T-helper 1 cell treated with Interleukin-12 subunit alpha and Interleukin-12 subunit beta and Interleukin-4 antibody, amounts not matched to agents 30 ng/mL and 1 ng/mL, for 36 hours (primary cell): ENCODE measurements at regions not wholly inside any gene's neighbourhood (a gene's known extent, or its start where the extent isn't known, plus 50 kb on each side); places are given as distances from the start of the nearest gene placed in this dataset.

Experiments
- intact Hi-C: fragments of 100-400 bp; cut with micrococcal nuclease; formaldehyde crosslinking; loops from one replicate; pipeline ENCODE4 v1.15.1; 2024

- intact Hi-C loops, result no loop called here
These were observed 500.2 kb downstream of the TENT5A start for GRCh38 chr6:81252231-81252630.

DNA sequence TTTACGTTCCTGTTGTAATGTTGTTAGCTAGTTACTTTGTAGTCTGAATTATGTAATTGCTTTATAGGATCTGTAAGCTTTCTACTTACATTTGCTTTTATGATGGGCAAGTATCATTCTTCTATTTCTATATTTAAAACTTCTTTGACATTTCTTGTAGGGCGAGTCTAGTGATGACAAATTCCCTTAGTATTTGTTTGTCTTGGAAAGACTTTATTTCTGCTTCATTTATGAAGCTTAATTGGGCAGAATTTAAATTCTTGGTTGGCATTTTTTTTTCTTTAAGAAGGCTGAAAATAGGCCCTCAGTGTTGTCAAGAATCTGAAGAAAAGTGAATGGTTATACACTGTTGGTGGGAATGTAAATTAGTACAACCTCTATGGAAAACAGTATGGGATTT, 506.3 kb downstream of the TENT5A start:
- intact Hi-C loops, result no loop called here

DNA sequence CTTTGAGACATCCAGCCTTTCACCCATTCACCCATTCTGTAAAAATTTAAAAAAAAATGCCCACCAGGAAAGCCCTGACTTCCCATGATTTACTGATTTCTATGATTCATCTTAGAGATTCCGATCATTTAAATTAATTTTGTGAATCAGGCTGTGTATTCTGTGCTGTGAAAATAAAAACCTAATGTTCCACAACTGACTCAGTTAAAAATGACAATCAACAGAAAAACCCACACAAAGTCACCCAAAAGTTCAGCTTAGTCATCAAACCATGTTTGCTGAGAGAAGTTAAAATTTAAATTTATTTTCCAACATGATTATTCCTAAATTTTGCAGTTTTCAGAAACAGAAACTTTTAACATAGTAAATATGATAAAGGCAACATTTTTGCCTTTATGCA, 509.9 kb downstream of the TENT5A start:
- intact Hi-C loops, result no loop called here

GRCh38 chr6:81241126-81242041, 511.1 kb downstream of the TENT5A start:
- intact Hi-C loops, result no loop called here

DNA sequence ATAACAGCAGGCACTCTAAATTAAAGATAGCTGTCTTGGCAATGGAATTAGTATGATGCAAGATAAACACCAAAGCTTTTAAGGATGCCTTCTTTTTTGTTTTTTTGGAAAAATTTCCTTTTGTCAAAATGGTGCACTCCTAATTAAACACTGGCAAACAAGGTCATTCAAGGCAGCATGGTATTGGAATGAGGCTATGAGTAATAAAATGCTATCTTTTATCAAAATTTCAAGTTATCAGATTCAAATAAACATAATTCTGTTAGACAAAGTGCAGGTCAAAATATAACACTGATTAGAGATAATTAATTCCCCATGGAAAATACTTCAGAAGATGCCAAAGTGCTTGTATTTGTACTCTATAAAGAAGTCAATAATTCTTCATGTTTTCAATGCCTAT, 514.1 kb downstream of the TENT5A start:
- intact Hi-C loops, result no loop called here

DNA sequence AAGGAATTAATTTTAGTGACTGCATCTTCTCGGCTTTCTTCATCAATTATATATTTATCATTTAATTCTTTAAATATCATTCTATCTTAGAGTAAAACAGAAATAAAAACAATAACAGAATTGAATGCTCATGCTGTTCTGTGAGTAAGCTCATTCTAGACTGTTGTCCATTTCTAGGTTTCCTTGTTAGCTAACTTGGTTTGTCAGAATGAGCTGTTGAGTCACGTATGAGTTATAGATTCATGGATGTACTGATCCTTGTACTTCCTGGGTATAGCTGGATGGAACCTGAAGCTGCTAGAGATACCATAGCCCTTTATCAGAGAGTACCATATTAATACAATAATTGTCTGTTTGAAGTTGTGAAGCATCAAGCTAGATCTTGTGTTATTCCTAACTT, 515.3 kb downstream of the TENT5A start:
- intact Hi-C loops, result no loop called here

DNA sequence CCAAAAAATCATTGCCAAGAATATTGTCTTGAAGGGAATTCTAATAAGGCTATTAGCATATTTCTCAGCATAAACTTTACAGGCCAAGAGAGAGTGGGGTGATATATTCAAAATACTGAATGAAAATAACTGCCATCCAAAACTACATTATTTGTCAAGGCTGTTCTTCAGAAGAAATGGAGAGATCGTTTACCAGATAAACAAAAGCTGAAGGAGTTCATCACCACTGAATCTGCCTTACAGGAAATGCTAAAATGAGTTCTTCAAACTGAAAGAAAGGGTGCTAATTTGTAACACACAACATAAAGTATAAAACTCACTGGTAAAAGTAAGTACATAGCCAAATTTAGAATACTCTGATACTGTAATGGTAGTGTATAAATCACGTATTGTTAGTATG, 517.0 kb downstream of the TENT5A start:
- intact Hi-C loops, result no loop called here

DNA sequence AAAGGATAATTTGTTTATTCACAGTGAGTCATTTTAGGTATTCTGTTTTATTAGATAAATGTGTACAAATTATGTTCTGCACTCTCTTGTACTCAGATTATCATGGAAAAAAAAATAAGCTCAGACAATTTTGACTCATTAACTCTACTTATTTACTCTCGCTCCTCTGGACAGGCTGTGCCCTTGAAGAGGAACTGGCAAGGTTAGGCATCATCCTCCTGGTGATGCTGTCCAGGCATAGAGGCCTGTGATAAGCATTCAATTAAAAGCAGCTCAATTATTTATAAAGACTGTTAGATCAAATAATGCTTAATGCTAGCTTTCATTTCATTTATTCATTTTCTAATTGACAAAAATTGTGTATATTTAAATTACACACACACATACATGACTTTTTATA, 518.5 kb downstream of the TENT5A start:
- intact Hi-C loops, result no loop called here

DNA sequence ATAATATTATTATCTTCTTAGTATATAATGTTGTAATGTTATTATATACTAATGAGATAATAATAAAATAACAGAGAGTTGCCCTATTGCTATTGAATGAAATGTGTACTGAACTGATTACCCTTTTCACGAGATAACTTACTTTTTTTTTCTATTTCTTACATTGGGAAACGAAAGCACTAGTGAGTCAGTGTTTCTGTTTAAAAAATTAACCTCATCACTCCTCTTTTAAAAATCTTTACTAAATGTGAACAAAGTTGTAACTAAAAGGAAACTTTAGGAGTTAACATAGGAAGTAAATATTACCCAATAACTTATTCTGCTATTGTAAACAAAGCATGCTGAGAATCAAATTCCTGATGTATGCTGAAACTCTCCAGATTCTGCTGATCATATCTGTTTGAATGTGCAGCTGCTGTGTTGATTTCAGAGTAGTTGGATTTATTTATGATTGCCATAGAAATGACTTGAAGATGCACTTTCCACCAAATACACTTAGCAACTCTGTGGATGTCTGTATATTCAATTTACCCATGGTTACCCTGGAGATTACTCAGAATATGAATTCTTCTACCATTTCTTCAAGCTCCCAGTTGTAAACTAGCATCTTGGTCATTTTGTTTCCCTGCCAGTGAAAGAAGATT, 523.4 kb downstream of the TENT5A start:
- intact Hi-C loops, result no loop called here

DNA sequence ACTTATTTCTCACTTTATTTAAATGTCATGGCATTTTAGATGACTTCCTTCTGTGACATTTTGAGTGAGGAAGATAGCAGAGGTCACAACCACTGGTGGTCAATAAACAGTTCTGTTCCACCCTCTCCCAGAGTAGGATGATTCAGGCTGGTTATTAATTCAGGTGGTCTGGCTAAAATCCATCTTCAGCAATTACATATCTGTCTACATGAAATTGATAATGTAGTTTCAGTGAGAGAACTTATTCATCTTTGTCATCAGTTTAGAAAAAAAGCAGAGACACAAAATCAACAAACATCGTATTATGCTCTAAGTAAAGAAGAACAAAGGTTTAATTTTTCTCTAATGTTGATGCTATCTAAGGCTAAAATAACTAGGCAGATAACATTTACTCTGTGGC, 525.5 kb downstream of the TENT5A start:
- intact Hi-C loops, result no loop called here

DNA sequence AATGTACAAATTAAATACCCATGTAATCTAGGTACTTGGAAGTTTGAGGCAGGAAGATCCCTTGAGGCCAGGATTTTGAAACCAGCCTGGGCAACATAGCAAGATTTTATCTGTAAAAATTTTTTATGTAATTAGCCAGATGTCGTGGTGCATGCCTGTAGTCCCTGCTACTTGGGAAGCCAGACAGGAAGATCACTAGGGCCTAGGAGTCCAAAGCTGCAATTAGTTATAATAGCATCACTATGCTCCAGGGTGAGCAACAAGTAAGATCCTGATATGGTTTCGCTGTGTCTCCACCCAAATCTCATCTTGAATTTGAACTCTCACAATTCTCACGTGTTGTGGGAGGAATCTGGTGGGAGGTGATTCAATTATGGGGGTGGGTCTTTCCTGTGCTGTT, 535.8 kb downstream of the TENT5A start:
- intact Hi-C loops, result no loop called here

GRCh38 chr6:81215092-81215432, 537.4 kb downstream of the TENT5A start:
- intact Hi-C loops, result no loop called here

DNA sequence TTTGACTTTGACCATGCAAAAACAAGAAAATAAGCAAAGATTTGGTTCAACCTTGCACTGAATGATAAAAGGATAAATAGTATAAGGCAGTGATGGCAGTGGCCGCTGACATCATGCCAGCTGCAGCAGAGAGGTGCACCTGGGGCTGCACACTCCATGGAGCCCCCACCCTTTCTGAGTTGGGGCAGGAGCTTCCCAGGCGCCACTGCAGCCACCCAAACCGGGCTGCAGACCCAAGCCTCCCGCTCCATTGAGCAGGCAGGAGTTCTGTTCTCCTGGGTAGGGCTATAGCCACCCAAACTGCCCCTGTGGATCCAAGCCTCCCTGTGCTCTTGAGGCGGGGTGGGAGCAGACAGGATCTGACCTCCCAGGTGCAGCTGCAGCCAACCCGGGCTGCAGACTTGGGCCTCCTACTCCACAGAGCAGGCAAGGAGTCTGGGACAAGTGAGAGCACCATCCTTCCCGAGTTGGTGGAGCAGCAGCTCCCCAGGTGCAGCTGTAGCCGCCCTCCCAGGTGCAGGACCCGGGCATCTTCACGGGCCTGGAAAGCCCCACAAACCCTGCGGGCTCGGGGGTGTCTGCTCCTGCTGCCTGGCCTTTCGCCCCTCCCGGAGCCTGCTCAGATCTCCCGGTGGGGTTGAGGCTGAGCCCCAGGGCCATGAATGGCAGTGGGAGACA, 537.9 kb downstream of the TENT5A start:
- intact Hi-C loops, result no loop called here

GRCh38 chr6:81204731-81205130, 547.8 kb downstream of the TENT5A start:
- intact Hi-C loops, result no loop called here

DNA sequence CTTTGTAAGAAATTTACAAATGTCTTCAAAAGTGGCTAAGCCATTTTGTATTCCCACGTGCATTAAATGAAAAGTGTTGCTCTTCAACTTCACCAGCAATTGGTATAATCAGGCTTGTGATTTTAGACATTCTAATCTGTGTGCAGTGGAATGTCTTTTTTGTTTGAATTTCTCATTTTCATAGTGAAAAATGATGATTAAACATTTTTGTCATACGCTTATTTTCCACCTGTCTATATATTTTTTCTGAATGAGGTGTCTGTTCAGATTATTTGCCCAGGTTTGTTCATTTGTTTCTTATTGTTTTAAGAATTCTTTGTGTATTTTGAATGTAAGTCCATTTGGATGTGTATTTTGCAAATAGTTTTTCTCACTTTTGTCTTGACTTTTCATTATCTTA, 558.1 kb downstream of the TENT5A start:
- intact Hi-C loops, result no loop called here

GRCh38 chr6:81172056-81172740, 580.3 kb downstream of the TENT5A start:
- intact Hi-C loops, result no loop called here

GRCh38 chr6:81169166-81169565, 583.3 kb downstream of the TENT5A start:
- intact Hi-C loops, result no loop called here

DNA sequence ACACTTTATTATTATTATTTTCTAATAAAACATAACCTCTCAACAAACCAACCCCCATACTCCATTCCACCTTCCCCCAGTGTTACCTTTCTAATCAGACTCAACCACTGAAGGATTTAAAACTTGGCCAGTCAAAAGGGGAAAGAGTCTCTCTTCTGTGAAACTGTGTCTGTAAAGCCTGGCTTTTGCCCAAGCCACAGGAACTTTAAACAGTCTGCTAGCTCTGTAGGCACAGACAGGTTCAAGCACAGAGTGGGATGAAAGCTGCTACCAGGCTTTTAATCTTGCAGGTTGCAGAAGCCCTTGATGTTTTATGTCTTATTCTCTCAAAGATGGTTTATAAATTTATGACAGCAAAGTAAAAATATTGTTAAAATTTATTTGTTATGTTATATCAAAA, 585.7 kb downstream of the TENT5A start:
- intact Hi-C loops, result no loop called here

- intact Hi-C loops, result no loop called here
These were observed 593.5 kb downstream of the TENT5A start for GRCh38 chr6:81158956-81159355.

- intact Hi-C loops, result no loop called here
These were observed 603.7 kb downstream of the TENT5A start for GRCh38 chr6:81148751-81149150.

- intact Hi-C loops, result no loop called here
These were observed 607.0 kb downstream of the TENT5A start for GRCh38 chr6:81145506-81145905.

- intact Hi-C loops, result no loop called here
These were observed 608.1 kb downstream of the TENT5A start for GRCh38 chr6:81144346-81144745.
